ENCODE measurements at regions not wholly inside any gene's neighbourhood (a gene's known extent, or its start where the extent isn't known, plus 50 kb on each side); places are given as distances from the start of the nearest gene placed in this dataset.

GRCh38 chr4:130127297-130127696 is 1031.3 kb downstream of the C4orf33 start (continued):
- TF ChIP-seq, protein P1, sequence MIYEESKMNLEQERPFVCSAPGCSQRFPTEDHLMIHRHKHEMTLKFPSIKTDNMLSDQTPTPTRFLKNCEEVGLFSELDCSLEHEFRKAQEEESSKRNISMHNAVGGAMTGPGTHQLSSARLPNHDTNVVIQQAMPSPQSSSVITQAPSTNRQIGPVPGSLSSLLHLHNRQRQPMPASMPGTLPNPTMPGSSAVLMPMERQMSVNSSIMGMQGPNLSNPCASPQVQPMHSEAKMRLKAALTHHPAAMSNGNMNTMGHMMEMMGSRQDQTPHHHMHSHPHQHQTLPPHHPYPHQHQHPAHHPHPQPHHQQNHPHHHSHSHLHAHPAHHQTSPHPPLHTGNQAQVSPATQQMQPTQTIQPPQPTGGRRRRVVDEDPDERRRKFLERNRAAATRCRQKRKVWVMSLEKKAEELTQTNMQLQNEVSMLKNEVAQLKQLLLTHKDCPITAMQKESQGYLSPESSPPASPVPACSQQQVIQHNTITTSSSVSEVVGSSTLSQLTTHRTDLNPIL (CRISPR knock-in tag; IDR thresholded peaks at IDR 0.05; ENCODE audit: low read depth) = no peak
- TF ChIP-seq GLIS3 (CRISPR knock-in tag; IDR thresholded peaks at IDR 0.05) (no peak), BACH2 (CRISPR knock-in tag; IDR thresholded peaks at IDR 0.05; ENCODE audit: borderline replicate concordance) (no peak), ZNF565 (CRISPR knock-in tag; conservative IDR thresholded peaks at IDR 0.05; ENCODE audit: low read depth) (no peak), OSR1 (CRISPR knock-in tag; IDR thresholded peaks at IDR 0.05) (no peak), RARB (CRISPR knock-in tag; IDR thresholded peaks at IDR 0.05) (no peak), ZNF70 (CRISPR knock-in tag; IDR thresholded peaks at IDR 0.05) (no peak)

DNA sequence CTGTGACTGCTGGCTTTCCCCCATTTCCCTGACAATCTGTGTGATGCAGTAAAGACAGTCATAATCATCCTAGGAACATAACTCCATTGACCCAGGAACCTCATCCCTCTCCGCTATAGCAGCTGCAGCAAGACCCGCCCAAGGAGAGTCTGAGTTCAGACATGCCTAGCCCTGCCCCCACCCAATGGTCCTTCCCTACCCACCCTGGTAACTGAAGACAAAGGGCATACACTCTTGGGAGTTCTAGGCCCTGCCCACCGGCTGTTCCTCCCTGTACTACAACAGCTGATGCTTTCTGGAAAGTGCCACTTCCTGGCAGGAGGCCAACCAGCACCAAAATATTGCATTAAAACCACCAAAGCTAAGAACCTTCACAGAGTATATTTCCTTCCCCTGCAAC is 1035.6 kb downstream of the C4orf33 start:
- no peak for ATAC-seq
- no peak for TF ChIP-seq SNAI2 (CRISPR knock-in tag; IDR thresholded peaks at IDR 0.05)

GRCh38 chr4:130141651-130142050 is 1045.7 kb downstream of the C4orf33 start:
- no peak for ATAC-seq
- TF ChIP-seq ARNTL (CRISPR knock-in tag; IDR thresholded peaks at IDR 0.05; ENCODE audit: borderline replicate concordance, low read depth) (no peak), ZFP30 (CRISPR knock-in tag; IDR thresholded peaks at IDR 0.05) (no peak), TOX (CRISPR knock-in tag; IDR thresholded peaks at IDR 0.05; ENCODE audit: borderline replicate concordance) (no peak), ZFP3 (CRISPR knock-in tag; IDR thresholded peaks at IDR 0.05) (no peak)

DNA sequence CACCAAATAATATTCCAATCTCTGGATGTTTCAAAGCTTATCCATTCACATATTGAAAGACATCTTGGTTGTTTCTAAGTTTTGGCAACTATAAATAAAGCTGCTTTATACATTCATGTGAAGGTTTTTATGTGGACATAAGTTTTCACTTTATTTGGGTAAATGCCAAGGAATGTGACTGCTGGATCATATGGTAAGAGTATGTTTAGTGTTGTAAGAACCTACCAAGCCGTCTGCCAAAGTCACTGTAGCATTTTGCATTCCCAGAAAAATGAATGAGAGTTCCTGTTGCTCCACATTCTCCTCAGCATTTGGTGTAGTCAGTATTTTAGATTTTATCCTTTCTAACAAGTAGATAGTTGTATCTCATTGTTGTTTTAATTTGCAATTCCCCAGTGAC is 1047.7 kb downstream of the C4orf33 start:
- no peak for TF ChIP-seq ISL1 (CRISPR knock-in tag; IDR thresholded peaks at IDR 0.05)
- TF ChIP-seq ZFP30 (CRISPR knock-in tag; IDR thresholded peaks at IDR 0.05) = no peak
- no peak for TF ChIP-seq ARNTL (CRISPR knock-in tag; IDR thresholded peaks at IDR 0.05; ENCODE audit: borderline replicate concordance, low read depth)
- no peak for TF ChIP-seq ESRRG (CRISPR knock-in tag; IDR thresholded peaks at IDR 0.05)
- TF ChIP-seq RARB (CRISPR knock-in tag; IDR thresholded peaks at IDR 0.05) = no peak
- TF ChIP-seq, protein P2, sequence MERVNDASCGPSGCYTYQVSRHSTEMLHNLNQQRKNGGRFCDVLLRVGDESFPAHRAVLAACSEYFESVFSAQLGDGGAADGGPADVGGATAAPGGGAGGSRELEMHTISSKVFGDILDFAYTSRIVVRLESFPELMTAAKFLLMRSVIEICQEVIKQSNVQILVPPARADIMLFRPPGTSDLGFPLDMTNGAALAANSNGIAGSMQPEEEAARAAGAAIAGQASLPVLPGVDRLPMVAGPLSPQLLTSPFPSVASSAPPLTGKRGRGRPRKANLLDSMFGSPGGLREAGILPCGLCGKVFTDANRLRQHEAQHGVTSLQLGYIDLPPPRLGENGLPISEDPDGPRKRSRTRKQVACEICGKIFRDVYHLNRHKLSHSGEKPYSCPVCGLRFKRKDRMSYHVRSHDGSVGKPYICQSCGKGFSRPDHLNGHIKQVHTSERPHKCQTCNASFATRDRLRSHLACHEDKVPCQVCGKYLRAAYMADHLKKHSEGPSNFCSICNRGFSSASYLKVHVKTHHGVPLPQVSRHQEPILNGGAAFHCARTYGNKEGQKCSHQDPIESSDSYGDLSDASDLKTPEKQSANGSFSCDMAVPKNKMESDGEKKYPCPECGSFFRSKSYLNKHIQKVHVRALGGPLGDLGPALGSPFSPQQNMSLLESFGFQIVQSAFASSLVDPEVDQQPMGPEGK (CRISPR knock-in tag; IDR thresholded peaks at IDR 0.05; ENCODE audit: borderline replicate concordance) = no peak
- TF ChIP-seq OSR1 (CRISPR knock-in tag; IDR thresholded peaks at IDR 0.05) = no peak
- no peak for TF ChIP-seq TOX (CRISPR knock-in tag; IDR thresholded peaks at IDR 0.05; ENCODE audit: borderline replicate concordance)
- TF ChIP-seq, protein P3, sequence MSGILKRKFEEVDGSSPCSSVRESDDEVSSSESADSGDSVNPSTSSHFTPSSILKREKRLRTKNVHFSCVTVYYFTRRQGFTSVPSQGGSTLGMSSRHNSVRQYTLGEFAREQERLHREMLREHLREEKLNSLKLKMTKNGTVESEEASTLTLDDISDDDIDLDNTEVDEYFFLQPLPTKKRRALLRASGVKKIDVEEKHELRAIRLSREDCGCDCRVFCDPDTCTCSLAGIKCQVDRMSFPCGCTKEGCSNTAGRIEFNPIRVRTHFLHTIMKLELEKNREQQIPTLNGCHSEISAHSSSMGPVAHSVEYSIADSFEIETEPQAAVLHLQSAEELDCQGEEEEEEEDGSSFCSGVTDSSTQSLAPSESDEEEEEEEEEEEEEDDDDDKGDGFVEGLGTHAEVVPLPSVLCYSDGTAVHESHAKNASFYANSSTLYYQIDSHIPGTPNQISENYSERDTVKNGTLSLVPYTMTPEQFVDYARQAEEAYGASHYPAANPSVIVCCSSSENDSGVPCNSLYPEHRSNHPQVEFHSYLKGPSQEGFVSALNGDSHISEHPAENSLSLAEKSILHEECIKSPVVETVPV (CRISPR knock-in tag; IDR thresholded peaks at IDR 0.05) = no peak
- no peak for TF ChIP-seq PPARA (CRISPR knock-in tag; IDR thresholded peaks at IDR 0.05; ENCODE audit: borderline replicate concordance)
- no peak for TF ChIP-seq ZC3H10 (CRISPR knock-in tag; IDR thresholded peaks at IDR 0.05)
- TF ChIP-seq, protein P4, sequence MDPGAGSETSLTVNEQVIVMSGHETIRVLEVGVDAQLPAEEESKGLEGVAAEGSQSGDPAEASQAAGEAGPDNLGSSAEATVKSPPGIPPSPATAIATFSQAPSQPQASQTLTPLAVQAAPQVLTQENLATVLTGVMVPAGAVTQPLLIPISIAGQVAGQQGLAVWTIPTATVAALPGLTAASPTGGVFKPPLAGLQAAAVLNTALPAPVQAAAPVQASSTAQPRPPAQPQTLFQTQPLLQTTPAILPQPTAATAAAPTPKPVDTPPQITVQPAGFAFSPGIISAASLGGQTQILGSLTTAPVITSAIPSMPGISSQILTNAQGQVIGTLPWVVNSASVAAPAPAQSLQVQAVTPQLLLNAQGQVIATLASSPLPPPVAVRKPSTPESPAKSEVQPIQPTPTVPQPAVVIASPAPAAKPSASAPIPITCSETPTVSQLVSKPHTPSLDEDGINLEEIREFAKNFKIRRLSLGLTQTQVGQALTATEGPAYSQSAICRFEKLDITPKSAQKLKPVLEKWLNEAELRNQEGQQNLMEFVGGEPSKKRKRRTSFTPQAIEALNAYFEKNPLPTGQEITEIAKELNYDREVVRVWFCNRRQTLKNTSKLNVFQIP (CRISPR knock-in tag; IDR thresholded peaks at IDR 0.05; ENCODE audit: borderline replicate concordance, low read depth) = no peak
- no peak for TF ChIP-seq ZNF8 (CRISPR knock-in tag; IDR thresholded peaks at IDR 0.05)
- TF ChIP-seq SNAI2 (CRISPR knock-in tag; IDR thresholded peaks at IDR 0.05) = no peak
- no peak for TF ChIP-seq BACH2 (CRISPR knock-in tag; IDR thresholded peaks at IDR 0.05; ENCODE audit: borderline replicate concordance)
- TF ChIP-seq TCF4 (CRISPR knock-in tag; IDR thresholded peaks at IDR 0.05; ENCODE audit: borderline replicate concordance) = no peak
- TF ChIP-seq TSHZ2 (CRISPR knock-in tag; IDR thresholded peaks at IDR 0.05) = no peak
- TF ChIP-seq CSDC2 (CRISPR knock-in tag; IDR thresholded peaks at IDR 0.05) = no peak
- no peak for TF ChIP-seq ZFP3 (CRISPR knock-in tag; IDR thresholded peaks at IDR 0.05)
- TF ChIP-seq ZNF565 (CRISPR knock-in tag; conservative IDR thresholded peaks at IDR 0.05; ENCODE audit: low read depth) = no peak
- ATAC-seq = no peak
